ENCODE measurements at regions not wholly inside any gene's neighbourhood (a gene's known extent, or its start where the extent isn't known, plus 50 kb on each side); places are given as distances from the start of the nearest gene placed in this dataset.

DNA sequence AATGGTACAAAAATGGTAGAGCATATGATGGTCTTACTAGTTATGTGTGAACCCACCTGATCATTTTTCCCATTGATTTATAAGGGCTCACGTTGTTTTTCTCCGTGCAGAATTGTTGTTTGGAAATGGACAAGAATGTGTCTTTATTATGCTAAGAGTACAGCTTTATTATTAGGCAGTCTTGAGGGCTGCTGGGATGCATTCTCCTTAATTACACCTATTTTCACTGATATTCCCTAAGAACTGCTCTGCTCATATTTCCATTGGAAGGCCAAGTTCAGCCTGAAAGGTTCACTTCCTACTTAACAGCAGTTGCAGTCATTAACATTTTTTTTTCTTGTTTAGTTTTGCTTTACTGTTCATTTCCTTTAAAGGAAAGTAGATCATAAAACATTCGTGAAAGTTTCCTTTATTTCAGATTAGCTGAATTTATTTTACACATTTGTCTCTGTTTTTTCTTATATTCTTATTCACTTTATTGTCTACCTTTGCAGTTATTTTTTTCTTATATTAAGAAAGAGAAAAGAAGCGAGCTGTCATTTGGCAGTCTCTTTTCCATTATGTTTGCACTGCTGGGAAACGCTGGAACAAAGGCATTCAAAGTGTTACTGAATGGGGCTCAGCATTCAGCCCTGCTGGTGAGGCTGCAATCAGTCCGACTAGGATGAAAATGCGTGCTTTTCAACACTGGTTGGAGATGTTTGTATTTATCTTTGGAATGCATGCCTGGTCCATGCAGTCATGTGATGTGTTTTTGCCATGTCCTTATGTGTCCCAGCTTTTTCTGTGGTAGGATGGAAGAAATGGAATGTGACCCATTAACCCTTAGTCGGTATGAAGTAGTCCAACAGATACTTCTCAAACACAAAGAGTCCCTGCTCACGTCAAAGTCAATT is 602.7 kb upstream of the ZNF608 start:
- no peak for DNase-seq (ENCODE audit: low read depth)
- H3K4me3 ChIP-seq (ENCODE audit: low read depth, low read length) = no peak overlapping the region
- TF ChIP-seq, protein P1, sequence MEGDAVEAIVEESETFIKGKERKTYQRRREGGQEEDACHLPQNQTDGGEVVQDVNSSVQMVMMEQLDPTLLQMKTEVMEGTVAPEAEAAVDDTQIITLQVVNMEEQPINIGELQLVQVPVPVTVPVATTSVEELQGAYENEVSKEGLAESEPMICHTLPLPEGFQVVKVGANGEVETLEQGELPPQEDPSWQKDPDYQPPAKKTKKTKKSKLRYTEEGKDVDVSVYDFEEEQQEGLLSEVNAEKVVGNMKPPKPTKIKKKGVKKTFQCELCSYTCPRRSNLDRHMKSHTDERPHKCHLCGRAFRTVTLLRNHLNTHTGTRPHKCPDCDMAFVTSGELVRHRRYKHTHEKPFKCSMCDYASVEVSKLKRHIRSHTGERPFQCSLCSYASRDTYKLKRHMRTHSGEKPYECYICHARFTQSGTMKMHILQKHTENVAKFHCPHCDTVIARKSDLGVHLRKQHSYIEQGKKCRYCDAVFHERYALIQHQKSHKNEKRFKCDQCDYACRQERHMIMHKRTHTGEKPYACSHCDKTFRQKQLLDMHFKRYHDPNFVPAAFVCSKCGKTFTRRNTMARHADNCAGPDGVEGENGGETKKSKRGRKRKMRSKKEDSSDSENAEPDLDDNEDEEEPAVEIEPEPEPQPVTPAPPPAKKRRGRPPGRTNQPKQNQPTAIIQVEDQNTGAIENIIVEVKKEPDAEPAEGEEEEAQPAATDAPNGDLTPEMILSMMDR (conservative IDR thresholded peaks at IDR 0.05; ENCODE audit: low read depth, low read length) = no peak

DNA sequence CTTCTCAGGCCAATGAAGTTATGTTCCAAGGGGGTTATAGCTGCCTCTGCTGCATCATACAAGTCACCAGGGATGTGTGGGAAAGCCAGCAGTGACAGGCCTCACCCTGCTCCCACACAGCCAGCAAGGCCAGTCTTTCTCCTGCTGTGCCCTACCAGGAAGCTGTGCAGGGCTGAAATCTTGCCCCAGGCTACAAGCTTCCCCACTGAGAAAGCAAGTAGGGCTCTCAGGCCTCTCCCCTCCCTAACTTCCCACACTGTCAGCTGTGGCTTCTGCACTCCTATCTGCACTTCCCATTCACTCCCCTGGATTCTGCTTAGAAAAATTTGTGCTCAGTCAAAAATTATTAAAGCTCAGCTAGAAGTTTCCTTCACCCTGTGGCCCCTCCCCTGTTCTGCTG is 611.2 kb upstream of the ZNF608 start:
- no peak for DNase-seq (ENCODE audit: low read depth)
- no peak overlapping the region for H3K4me3 ChIP-seq (ENCODE audit: low read depth, low read length)
- TF ChIP-seq, protein P1 (conservative IDR thresholded peaks at IDR 0.05; ENCODE audit: low read depth, low read length) = no peak

DNA sequence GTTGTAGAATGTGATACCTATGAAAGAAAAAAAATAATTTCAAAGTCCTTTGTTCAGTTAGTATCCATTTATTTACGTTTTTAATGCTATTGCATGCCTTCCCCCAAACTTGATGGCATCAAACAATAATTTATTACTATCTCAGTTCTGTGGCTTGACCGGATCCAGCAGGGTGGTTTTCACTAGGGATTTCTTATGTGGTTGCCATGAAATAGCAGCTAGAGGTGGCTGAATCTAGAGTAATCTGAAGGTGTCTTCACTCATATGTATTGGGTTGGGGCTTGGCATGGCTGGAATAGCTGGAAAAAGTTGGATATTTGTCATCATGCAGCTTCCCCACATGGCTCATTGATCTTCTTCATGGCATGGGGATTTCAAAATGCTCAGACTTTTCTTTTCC is 619.3 kb upstream of the ZNF608 start:
- DNase-seq (ENCODE audit: low read depth) = no peak
- TF ChIP-seq, protein P1 (conservative IDR thresholded peaks at IDR 0.05; ENCODE audit: low read depth, low read length) = no peak
- H3K4me3 ChIP-seq (ENCODE audit: low read depth, low read length) = no peak overlapping the region

DNA sequence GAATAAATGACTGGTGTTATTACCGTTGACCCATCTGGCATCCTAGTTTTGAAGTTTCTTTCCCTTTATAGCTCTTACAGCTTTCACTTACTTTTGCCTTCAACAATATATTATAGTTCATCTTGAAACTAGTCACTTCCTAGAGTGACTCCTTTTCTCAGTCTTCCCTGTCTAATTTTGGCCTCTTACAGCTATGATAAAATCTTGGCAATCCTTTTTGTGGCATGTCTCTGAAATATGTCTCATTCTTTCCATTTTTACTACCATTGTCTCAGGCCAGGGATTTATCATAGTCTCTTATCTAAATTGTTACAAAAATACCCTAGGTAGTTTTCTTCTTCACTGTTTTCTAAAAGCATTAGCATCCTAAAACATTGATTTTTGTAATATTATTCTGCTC is 621.3 kb upstream of the ZNF608 start:
- TF ChIP-seq, protein P1 (conservative IDR thresholded peaks at IDR 0.05; ENCODE audit: low read depth, low read length) = no peak
- H3K4me3 ChIP-seq (ENCODE audit: low read depth, low read length) = no peak overlapping the region
- DNase-seq (ENCODE audit: low read depth) = no peak

DNA sequence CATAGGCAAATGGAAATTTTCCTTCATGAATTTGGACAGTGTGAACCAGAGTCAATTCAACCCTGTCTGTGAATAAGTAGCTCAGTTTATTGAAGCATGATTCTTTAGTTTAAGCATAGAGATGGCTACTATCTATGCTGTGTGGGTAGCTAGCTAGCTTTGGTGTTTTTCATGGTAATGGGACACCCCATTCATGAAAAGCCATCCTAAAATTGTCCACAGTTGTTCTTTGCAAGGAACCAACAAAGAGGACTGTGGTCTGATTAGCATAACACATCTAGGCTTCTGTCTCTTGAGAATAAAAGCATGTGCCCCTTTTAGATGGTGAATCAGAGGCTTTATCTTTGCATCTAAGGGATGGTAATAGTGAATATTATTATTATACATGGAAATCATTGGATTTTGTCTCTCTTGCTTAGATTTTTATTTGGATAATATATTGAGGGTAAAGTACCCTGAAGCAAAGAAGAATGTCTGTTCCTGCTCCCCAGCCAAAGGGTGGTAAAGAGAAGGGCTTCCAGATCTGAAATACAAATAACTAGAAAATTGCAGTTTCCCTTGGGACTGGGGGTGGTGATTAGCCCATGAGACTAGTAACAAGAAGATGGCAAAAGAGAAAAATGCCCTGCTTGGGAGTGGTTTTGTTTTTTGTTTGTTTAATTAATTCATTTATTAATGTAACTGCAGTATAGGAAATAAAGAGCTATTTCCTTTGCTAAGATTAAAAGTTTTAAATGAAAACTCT is 624.2 kb upstream of the ZNF608 start:
- no peak overlapping the region for H3K4me3 ChIP-seq (ENCODE audit: low read depth, low read length)
- no peak for DNase-seq (ENCODE audit: low read depth)
- TF ChIP-seq, protein P1 (conservative IDR thresholded peaks at IDR 0.05; ENCODE audit: low read depth, low read length) = no peak

DNA sequence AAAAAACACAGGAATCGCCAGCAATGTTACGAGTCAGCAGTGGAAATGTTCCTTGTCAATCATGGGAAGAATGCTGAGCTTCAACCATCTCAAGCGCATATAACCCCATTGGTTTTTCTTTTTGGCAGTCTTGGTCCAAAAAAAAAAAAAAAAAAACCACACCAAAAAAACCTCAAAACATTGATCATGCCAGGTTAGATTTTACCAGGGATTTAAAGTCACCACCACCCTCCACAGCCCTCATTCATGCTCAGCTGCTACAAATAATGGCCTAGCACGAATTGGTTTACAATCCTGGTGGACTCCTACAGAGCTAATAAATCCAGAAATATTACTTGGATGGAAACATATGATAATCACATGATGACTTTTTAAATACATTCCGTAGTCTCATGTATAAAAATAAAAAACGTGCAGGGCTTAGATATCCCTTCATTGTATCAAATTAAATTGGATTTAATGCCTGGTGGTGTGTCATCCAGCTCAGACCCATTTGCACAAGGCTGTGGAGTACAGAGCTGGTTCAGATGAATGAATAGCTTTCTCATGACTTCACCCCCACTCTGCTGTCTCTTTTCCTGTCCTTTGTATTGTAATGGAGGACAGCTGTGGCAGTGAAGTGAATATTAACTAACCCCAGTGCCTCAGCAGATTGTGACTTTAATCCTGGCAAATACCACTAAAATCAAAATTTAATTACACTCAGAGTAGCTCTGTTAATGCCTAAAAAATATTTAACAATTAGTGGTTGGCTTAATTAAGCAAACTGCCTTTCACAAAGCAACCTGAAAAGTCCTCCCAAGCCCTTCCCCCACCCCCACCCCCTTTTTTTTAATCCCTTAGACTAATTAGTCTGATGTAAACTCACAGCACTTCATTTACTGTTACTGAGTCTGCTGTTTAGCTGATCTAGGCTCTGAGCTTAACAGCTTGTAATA is 626.5 kb upstream of the ZNF608 start:
- TF ChIP-seq, protein P1 (conservative IDR thresholded peaks at IDR 0.05; ENCODE audit: low read depth, low read length) = no peak
- DNase-seq (ENCODE audit: low read depth) = peak; percentile 60
- H3K4me3 ChIP-seq (ENCODE audit: low read depth, low read length) = no peak overlapping the region
